CD4-positive, alpha-beta T cell treated with Interleukin-4 for 4 hours (primary cell): ENCODE measurements at regions not wholly inside any gene's neighbourhood (a gene's known extent, or its start where the extent isn't known, plus 50 kb on each side); places are given as distances from the start of the nearest gene placed in this dataset.
A peak's percentile ranks its signal among the peaks of the same experiment; 100 is the strongest.

Experiments used
- DNase-seq: peaks from one replicate; pipeline ENCODE4 v3.0.0-alpha.2; 2020

- DNase-seq = no peak
These were observed 576.8 kb downstream of the SOX6 start for GRCh38 chr11:15779518-15779917.

DNA sequence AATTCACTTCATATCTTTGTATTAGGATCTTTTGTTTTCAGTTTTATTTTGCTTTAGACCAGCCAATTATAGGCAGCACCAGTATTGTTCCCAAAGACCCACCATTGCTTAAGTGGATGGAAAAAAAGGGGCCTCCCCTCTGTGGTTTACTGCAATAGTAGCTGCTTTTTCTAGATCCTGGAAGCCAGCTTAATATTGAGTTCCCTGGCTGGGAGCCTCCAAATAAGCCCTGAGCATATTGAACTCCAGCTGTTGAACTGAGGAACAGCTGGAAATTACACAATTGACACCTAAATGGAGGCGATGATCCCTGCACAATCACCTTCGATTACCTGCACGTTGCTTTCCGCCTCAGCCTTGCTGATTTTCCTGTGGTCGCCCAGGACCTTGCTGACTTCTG, 576.0 kb downstream of the SOX6 start:
- DNase-seq = no peak

- no peak for DNase-seq
These were observed 575.5 kb downstream of the SOX6 start for GRCh38 chr11:15780837-15781236.

DNA sequence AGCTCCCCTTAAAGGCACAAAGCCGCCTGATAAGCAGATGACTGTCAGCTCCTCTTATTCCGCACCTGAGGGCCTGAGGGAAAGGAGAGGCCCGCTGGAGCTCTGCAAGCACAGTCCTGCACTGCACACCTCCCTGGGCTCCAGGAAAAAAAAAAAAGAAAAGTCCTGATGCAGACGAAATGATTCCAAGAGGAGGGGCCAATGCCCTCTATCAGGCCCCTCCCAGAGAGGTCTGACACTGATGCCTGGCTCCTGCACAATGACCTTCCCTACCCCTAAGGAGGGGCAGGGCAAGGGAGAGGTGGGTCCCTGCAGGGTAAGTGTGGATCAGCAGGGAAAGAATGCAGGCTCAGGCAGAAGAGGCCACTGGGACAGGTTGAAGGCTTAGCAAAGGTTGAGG, 572.7 kb downstream of the SOX6 start:
- no peak for DNase-seq

GRCh38 chr11:15793043-15793996, 563.0 kb downstream of the SOX6 start:
- DNase-seq = no peak

DNA sequence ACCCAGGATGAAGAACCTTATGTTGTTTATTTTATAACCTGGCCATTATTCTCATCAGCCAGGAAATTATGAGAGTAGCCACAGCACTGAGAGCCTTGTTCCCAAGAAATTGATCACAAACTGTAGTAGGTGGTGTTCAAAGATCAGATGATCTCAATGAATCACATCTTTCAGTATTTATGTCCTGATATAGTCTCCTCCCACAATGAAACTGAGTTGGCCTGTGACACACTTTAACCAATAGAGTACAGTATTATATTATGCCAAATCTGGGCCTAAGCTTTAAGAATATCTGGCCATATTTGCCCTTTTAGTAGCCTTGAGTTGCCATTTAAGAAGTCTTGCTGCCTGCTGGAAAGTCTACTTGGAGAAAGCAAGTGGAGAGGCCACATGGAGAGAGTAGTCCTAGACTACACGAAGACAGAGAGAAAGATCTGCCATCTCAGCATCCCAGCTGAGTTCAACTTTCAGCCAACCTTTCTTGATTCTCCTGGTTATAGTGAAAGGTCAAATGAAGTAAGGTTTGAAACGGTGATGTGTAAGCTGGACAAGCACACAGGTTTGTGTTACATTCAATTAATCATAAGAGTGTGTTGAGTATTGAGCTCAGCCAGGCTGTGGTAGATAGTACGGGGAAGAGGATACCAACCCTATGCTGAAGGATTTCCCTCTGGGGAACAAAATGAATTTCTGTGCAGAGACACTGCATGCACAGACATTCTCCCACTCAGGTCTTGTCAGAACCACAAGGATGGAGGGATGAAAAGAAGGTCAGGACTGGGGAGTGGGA, 561.8 kb downstream of the SOX6 start:
- no peak for DNase-seq

DNA sequence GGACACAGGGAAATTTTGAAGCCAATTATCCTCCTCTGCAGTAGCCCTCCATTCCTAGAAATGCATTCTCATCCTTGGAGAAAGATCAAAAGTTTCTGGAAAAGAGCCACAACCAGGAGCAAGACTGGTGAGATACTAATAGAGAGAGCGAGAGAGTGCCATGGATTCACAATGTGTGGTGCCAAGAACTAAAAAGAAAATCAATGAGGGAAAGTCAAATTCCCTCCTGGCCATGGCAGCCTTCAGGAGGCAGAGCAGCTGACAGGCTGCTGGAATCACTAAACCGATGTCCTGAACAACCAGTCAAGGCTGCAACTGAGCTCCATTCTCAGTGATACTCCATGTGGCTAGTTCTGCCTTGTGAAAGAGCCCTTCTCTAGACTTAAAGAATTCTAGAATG, 561.0 kb downstream of the SOX6 start:
- no peak for DNase-seq

DNA sequence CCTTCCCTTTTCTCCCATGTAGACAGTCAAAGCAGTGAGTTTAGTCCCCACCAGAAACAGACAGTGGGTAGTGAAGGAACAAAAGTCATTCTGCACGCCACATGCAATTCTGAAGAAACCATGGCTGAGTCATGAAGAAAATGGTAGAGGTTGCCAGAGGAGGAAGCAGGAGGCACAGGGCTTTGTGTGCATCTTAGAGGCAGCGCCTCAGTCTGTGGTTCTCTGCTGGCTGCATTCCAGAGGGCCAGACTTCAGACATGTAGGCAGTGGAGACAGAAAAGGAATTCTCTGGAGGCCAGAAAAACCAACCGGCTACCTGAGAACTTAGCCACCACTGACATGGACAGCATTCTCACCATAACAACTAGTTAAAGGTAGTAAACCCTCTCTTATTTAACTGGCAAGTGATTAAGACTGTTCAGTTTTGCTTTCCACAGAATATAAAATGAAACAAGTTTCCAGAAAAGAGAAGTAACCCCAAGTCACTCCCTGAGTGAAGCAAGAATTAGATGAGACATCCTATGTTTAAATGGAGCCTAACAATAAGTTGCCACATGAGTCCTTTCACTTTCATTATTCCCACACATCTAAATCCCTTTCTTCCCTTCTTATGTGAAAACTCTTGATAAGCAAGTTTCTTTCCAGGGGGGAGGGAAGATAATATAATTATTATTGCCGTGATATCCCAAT, 556.1 kb downstream of the SOX6 start:
- DNase-seq = peak; percentile 33

GRCh38 chr11:15801126-15801525, 555.2 kb downstream of the SOX6 start:
- DNase-seq = no peak

- no peak for DNase-seq
These were observed 554.7 kb downstream of the SOX6 start for GRCh38 chr11:15801616-15802015.

- DNase-seq = no peak
These were observed 550.6 kb downstream of the SOX6 start for GRCh38 chr11:15805726-15806125.

DNA sequence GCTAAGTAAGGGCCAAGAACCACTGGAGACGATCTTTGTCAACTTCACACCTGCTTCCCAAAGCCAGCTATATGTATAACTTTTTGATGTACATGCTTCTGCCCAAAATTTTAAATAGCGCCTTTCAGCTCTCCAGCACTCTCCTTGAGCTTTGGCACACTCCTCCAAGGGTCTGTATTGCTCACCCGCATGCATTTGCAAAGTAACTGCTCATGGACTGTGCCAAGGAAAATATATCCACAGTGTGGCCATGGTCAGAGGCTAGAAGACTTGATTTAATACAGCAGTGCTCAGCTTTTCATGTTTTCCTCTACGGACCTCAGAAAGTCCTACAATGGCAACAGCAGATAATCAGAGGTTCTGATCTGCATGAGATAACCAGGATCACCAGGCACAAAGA, 550.1 kb downstream of the SOX6 start:
- no peak for DNase-seq

GRCh38 chr11:15807827-15808226, 548.5 kb downstream of the SOX6 start:
- no peak for DNase-seq

- no peak for DNase-seq
These were observed 546.3 kb downstream of the SOX6 start for GRCh38 chr11:15810082-15810481.

- DNase-seq = no peak
These were observed 545.8 kb downstream of the SOX6 start for GRCh38 chr11:15810525-15810924.

DNA sequence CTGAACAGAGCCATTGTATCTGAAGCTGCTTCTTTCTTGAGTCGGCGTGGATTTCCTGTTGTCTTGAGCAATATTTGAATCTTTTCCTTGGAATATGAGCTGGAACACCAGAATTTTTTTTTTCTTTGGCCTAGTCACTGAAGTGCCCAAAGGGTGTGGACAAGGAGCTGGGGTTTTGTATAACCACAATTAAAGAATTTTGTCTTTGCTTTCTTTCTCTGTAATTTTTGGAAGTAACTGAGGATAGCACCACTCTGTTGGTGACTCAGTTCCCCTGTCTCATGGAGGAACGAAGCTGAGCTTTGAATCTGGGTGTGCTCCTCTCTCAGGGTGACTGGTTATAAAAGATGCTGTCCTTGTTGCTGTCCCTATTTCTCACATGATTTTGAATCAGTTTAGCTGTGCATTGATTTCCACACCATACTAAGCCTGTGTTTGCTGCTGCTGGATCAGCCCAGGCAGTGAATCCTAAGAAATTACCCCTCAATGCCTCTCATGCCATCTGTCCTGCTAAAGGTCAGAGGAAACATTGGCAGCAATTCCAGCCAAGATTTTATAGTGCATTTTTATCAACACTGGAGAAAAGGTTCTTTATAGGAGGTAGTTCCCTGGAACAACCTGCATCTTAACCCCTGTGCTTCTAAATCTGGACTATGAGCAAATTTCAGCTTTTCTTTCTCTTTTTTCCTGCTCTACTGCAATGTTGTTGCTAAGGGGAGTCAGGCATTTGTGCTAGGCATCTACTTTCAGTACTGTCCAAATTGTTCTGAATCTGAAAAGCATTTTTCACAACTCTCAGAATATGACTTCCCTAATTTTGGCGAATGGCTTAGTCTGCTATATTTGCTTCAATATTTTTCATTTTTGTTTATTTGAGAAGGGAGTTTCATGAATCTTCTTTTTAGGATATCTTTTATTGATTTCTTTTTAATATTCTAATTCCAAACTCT, 540.8 kb downstream of the SOX6 start:
- DNase-seq = no peak

DNA sequence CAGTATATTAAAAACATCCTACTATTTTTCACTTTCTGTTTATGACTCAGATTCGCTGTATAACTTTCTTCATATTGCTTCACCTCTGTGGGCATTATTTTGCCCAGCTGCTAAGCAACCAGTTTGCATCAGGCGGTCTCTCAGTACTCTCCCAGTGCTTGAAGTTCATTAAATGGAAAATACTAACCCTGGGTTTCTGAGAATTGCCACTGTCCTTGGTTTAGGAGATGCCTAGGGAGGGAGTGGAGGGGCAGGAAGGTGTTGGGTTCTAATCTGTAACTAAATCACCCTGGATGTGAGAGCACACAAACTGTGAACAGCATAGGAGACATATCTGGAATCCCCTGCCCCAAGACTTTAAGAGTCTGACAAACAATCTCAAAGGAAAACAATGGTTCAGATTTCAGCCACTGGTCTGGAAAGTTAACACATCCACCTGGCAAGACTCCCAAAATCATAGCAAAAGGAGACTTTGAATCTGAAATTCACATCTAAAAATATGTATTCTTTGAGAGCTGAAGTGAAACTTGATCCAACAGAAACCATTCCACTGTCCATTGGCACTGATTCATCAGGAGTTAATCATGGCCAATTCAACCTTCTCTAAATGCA, 540.0 kb downstream of the SOX6 start:
- DNase-seq = peak; percentile 8

GRCh38 chr11:15817001-15817400, 539.3 kb downstream of the SOX6 start:
- DNase-seq = no peak

GRCh38 chr11:15818132-15818842, 538.1 kb downstream of the SOX6 start:
- DNase-seq = no peak

DNA sequence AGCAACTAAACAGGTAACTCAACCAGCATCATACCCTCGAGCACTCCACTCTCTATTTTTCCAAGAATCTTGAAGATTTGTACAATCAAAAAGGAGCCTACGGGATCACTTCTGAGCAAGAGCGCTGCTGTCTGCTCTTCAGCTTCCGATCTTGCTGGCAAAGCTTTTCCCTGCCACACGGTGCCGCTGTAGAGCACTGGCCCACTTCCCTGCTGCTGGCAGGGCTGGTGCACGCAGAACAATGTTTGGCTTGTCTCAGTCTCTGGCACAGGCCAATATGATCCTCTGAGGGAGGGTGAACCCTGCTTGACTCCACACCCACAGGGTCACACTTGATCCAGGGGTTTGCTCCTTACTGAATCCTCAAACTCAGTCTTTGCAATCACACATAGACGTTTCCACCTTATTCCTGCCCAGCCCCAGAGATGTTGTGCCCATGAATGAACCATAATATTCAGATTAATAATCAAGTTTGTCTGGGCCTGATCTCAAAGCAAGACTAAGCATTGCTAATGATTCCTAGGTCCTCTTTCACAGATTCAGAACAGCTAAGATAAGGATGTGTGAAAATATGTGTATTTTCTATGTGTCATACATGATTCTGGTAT, 536.6 kb downstream of the SOX6 start:
- DNase-seq = peak; percentile 6

DNA sequence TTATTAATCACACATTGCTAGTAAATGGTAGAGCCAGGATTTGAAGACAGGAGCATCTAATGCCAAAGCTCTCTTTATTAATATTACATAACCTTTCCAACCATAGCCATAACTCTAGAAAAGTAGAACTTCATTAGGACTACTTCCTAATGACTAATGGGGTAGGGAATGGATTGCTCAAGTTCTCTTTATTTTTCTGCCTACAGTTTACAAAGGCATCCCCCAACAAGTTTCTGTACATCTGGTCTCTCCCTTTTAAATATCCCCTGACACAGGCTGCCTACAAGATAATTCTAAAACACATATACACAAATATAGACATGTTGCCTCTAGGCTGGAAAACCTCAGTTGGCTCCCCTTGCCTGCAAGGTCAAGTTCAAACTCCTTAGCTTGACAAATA, 534.9 kb downstream of the SOX6 start:
- no peak for DNase-seq
